ENCODE measurements at regions not wholly inside any gene's neighbourhood (a gene's known extent, or its start where the extent isn't known, plus 50 kb on each side); places are given as distances from the start of the nearest gene placed in this dataset.

GRCh38 chr11:70489276-70489675 lies 90.9 kb downstream of the CTTN start:
- no peak overlapping the region for H3K14ac ChIP-seq (ENCODE audit: low read length)
- peak overlapping the region; percentile 17 for H4K8ac ChIP-seq (ENCODE audit: low read depth, low read length)
- H2AK5ac ChIP-seq (ENCODE audit: low read depth, low read length) = no peak overlapping the region
- H3K4me2 ChIP-seq (ENCODE audit: insufficient read depth, low read length, poor library complexity, severe bottlenecking) = no peak overlapping the region
- H3K27ac ChIP-seq (replicated peaks; ENCODE audit: low read length) = no peak overlapping the region
- H3K36me3 ChIP-seq (replicated peaks in 1 of 2; ENCODE audit: control insufficient read depth in 2 of 2, insufficient read depth in 2 of 2, low read length in 2 of 2) = peaks cover 3 to 72% of the 10 kb centered on the region in 2 donors
- no peak overlapping the region for H4K91ac ChIP-seq (ENCODE audit: low read depth, low read length, poor library complexity)
- H3K4me3 ChIP-seq (ENCODE audit: low read length in 2 of 2) = no peak overlapping the region
- H3K27me3 ChIP-seq (ENCODE audit: control insufficient read depth in 3 of 3, insufficient read depth in 3 of 3, low read depth in 1 of 3, low read length in 3 of 3) = no peaks in the 10 kb centered on the region
- no peaks in the 10 kb centered on the region for H3K79me1 ChIP-seq (ENCODE audit: low read depth, low read length)
- DNase-seq (ENCODE audit: low spot score) = no peak
- no peak overlapping the region for H2BK12ac ChIP-seq (ENCODE audit: low read length)
- H2BK5ac ChIP-seq (ENCODE audit: low read length) = no peak overlapping the region
- no peak overlapping the region for H2BK15ac ChIP-seq (ENCODE audit: low read length)
- peaks cover 19 to 24% of the 10 kb centered on the region in 2 donors for H3K9me3 ChIP-seq (replicated peaks in 1 of 2; ENCODE audit: control insufficient read depth in 2 of 2, insufficient read depth in 1 of 2, low read depth in 1 of 2, low read length in 2 of 2)
- no peak overlapping the region for H3K23ac ChIP-seq (ENCODE audit: low read depth, low read length, poor library complexity)
- no CpG with 5 or more reads among the region's 6 CpGs for whole genome bisulfite sequencing, 2 donors (ENCODE audit: extremely low coverage in 2 of 2, insufficient read length in 2 of 2, insufficient replicate concordance in 1 of 2)
- H2AFZ ChIP-seq (ENCODE audit: low read length) = no peak overlapping the region
- peak overlapping the region; percentile 21 for H3K9ac ChIP-seq (ENCODE audit: low read depth, low read length, poor library complexity)
- H2BK120ac ChIP-seq (ENCODE audit: low read depth, low read length) = no peak overlapping the region
- H3K4ac ChIP-seq (ENCODE audit: low read length) = no peak overlapping the region
- H3K4me1 ChIP-seq (ENCODE audit: control insufficient read depth in 2 of 2, insufficient read depth in 1 of 2, low read depth in 1 of 2, low read length in 2 of 2) = peaks cover 0 to 1% of the 10 kb centered on the region in 2 donors
- no peak overlapping the region for H3K18ac ChIP-seq (ENCODE audit: low read length)

- Histone ChIP-seq H3K9ac (ENCODE audit: low read depth, low read length, poor library complexity) (no peak overlapping the region), H3K27ac (replicated peaks; ENCODE audit: low read length) (no peak overlapping the region), H3K4me1 (ENCODE audit: control insufficient read depth in 2 of 2, insufficient read depth in 1 of 2, low read depth in 1 of 2, low read length in 2 of 2) (peaks cover 0 to 1% of the 10 kb centered on the region in 2 donors), H2AFZ (ENCODE audit: low read length) (no peak overlapping the region), H3K4me3 (ENCODE audit: low read length in 2 of 2) (peak overlapping the region in 1 of 2 donors; percentile 14), H3K4me2 (ENCODE audit: insufficient read depth, low read length, poor library complexity, severe bottlenecking) (no peak overlapping the region), H2AK5ac (ENCODE audit: low read depth, low read length) (peak overlapping the region; percentile 15), H2BK120ac (ENCODE audit: low read depth, low read length) (no peak overlapping the region), H3K23ac (ENCODE audit: low read depth, low read length, poor library complexity) (no peak overlapping the region), H3K27me3 (ENCODE audit: control insufficient read depth in 3 of 3, insufficient read depth in 3 of 3, low read depth in 1 of 3, low read length in 3 of 3) (no peaks in the 10 kb centered on the region), H2BK15ac (ENCODE audit: low read length) (no peak overlapping the region), H3K36me3 (replicated peaks in 1 of 2; ENCODE audit: control insufficient read depth in 2 of 2, insufficient read depth in 2 of 2, low read length in 2 of 2) (peaks cover 3 to 63% of the 10 kb centered on the region in 2 donors), H2BK5ac (ENCODE audit: low read length) (no peak overlapping the region), H4K8ac (ENCODE audit: low read depth, low read length) (no peak overlapping the region), H3K79me1 (ENCODE audit: low read depth, low read length) (peaks cover 2% of the 10 kb centered on the region), H2BK12ac (ENCODE audit: low read length) (no peak overlapping the region), H3K9me3 (replicated peaks in 1 of 2; ENCODE audit: control insufficient read depth in 2 of 2, insufficient read depth in 1 of 2, low read depth in 1 of 2, low read length in 2 of 2) (peaks cover 19 to 24% of the 10 kb centered on the region in 2 donors), H3K18ac (ENCODE audit: low read length) (no peak overlapping the region), H4K91ac (ENCODE audit: low read depth, low read length, poor library complexity) (no peak overlapping the region), H3K14ac (ENCODE audit: low read length) (no peak overlapping the region), H3K4ac (ENCODE audit: low read length) (no peak overlapping the region)
- WGBS, 2 donors (ENCODE audit: extremely low coverage in 2 of 2, insufficient read length in 2 of 2, insufficient replicate concordance in 1 of 2) = no CpG with 5 or more reads among the region's 13 CpGs
- no peak for DNase-seq (ENCODE audit: low spot score)
Observed at GRCh38 chr11:70490208-70490607, 91.9 kb downstream of the CTTN start.

GRCh38 chr11:70490723-70491558 lies 92.6 kb downstream of the CTTN start:
- no peak overlapping the region for H4K91ac ChIP-seq (ENCODE audit: low read depth, low read length, poor library complexity)
- H3K9me3 ChIP-seq (replicated peaks in 1 of 2; ENCODE audit: control insufficient read depth in 2 of 2, insufficient read depth in 1 of 2, low read depth in 1 of 2, low read length in 2 of 2) = peaks cover 19 to 24% of the 10 kb centered on the region in 2 donors
- no peak overlapping the region for H2BK15ac ChIP-seq (ENCODE audit: low read length)
- H2AFZ ChIP-seq (ENCODE audit: low read length) = no peak overlapping the region
- no peak overlapping the region for H4K8ac ChIP-seq (ENCODE audit: low read depth, low read length)
- H3K14ac ChIP-seq (ENCODE audit: low read length) = no peak overlapping the region
- no peaks in the 10 kb centered on the region for H3K27me3 ChIP-seq (ENCODE audit: control insufficient read depth in 3 of 3, insufficient read depth in 3 of 3, low read depth in 1 of 3, low read length in 3 of 3)
- H3K36me3 ChIP-seq (replicated peaks in 1 of 2; ENCODE audit: control insufficient read depth in 2 of 2, insufficient read depth in 2 of 2, low read length in 2 of 2) = peaks cover 3 to 56% of the 10 kb centered on the region in 2 donors
- no peak overlapping the region for H2BK120ac ChIP-seq (ENCODE audit: low read depth, low read length)
- H3K4me2 ChIP-seq (ENCODE audit: insufficient read depth, low read length, poor library complexity, severe bottlenecking) = no peak overlapping the region
- H3K18ac ChIP-seq (ENCODE audit: low read length) = no peak overlapping the region
- no peak overlapping the region for H2BK5ac ChIP-seq (ENCODE audit: low read length)
- H3K9ac ChIP-seq (ENCODE audit: low read depth, low read length, poor library complexity) = no peak overlapping the region
- no peak overlapping the region for H3K27ac ChIP-seq (replicated peaks; ENCODE audit: low read length)
- no peak overlapping the region for H3K4ac ChIP-seq (ENCODE audit: low read length)
- peak overlapping the region in 1 of 2 donors; percentile 14 for H3K4me3 ChIP-seq (ENCODE audit: low read length in 2 of 2)
- H3K23ac ChIP-seq (ENCODE audit: low read depth, low read length, poor library complexity) = no peak overlapping the region
- no peak for DNase-seq (ENCODE audit: low spot score)
- peaks cover 0 to 1% of the 10 kb centered on the region in 2 donors for H3K4me1 ChIP-seq (ENCODE audit: control insufficient read depth in 2 of 2, insufficient read depth in 1 of 2, low read depth in 1 of 2, low read length in 2 of 2)
- WGBS, 2 donors (ENCODE audit: extremely low coverage in 2 of 2, insufficient read length in 2 of 2, insufficient replicate concordance in 1 of 2) = no CpG with 5 or more reads among the region's 8 CpGs
- peak overlapping the region; percentile 15 for H2AK5ac ChIP-seq (ENCODE audit: low read depth, low read length)
- no peak overlapping the region for H2BK12ac ChIP-seq (ENCODE audit: low read length)
- peaks cover 2% of the 10 kb centered on the region for H3K79me1 ChIP-seq (ENCODE audit: low read depth, low read length)

- Histone ChIP-seq H3K4me2 (ENCODE audit: insufficient read depth, low read length, poor library complexity, severe bottlenecking) (no peak overlapping the region), H2BK5ac (ENCODE audit: low read length) (no peak overlapping the region), H3K14ac (ENCODE audit: low read length) (peak overlapping the region; percentile 63), H3K27me3 (ENCODE audit: control insufficient read depth in 3 of 3, insufficient read depth in 3 of 3, low read depth in 1 of 3, low read length in 3 of 3) (no peaks in the 10 kb centered on the region), H2BK15ac (ENCODE audit: low read length) (no peak overlapping the region), H2AK5ac (ENCODE audit: low read depth, low read length) (no peak overlapping the region), H3K79me1 (ENCODE audit: low read depth, low read length) (peaks cover 5% of the 10 kb centered on the region), H3K36me3 (replicated peaks in 1 of 2; ENCODE audit: control insufficient read depth in 2 of 2, insufficient read depth in 2 of 2, low read length in 2 of 2) (peaks cover 3 to 46% of the 10 kb centered on the region in 2 donors), H3K23ac (ENCODE audit: low read depth, low read length, poor library complexity) (no peak overlapping the region), H3K9ac (ENCODE audit: low read depth, low read length, poor library complexity) (no peak overlapping the region), H3K4me1 (ENCODE audit: control insufficient read depth in 2 of 2, insufficient read depth in 1 of 2, low read depth in 1 of 2, low read length in 2 of 2) (peaks cover 0 to 3% of the 10 kb centered on the region in 2 donors), H2BK120ac (ENCODE audit: low read depth, low read length) (no peak overlapping the region), H3K4me3 (ENCODE audit: low read length in 2 of 2) (no peak overlapping the region), H3K4ac (ENCODE audit: low read length) (no peak overlapping the region), H2BK12ac (ENCODE audit: low read length) (peak overlapping the region; percentile 14), H4K8ac (ENCODE audit: low read depth, low read length) (peak overlapping the region; percentile 48), H3K18ac (ENCODE audit: low read length) (peak overlapping the region; percentile 44), H2AFZ (ENCODE audit: low read length) (no peak overlapping the region), H4K91ac (ENCODE audit: low read depth, low read length, poor library complexity) (no peak overlapping the region), H3K27ac (replicated peaks; ENCODE audit: low read length) (no peak overlapping the region), H3K9me3 (replicated peaks in 1 of 2; ENCODE audit: control insufficient read depth in 2 of 2, insufficient read depth in 1 of 2, low read depth in 1 of 2, low read length in 2 of 2) (peaks cover 19 to 24% of the 10 kb centered on the region in 2 donors)
- no CpG with 5 or more reads among the region's 30 CpGs for WGBS, 2 donors (ENCODE audit: extremely low coverage in 2 of 2, insufficient read length in 2 of 2, insufficient replicate concordance in 1 of 2)
- DNase-seq (ENCODE audit: low spot score) = no peak
Observed at GRCh38 chr11:70491696-70492472, 93.6 kb downstream of the CTTN start.
